Sigmoid colon (tissue), 6 donors: ENCODE measurements at regions not wholly inside any gene's neighbourhood (a gene's known extent, or its start where the extent isn't known, plus 50 kb on each side); places are given as distances from the start of the nearest gene placed in this dataset.

Source experiments
- DNase-seq: peaks from one replicate; pipeline ENCODE4 v3.0.0-alpha.2; 2019
- H3K27ac ChIP-seq, 4 donors: fragments of 200-600 bp; sonication (generic); one replicate each; pipeline ENCODE4 v1.5.1; 2016 to 2019; ENCODE audit warnings: mild to moderate bottlenecking in 1 of 4
- H3K27me3 ChIP-seq, 3 donors: fragments of 200-600 bp; sonication (generic); one replicate each; pipeline ENCODE4 v1.5.1; 2019; ENCODE audit warnings: mild to moderate bottlenecking in 1 of 3
- H3K36me3 ChIP-seq, 4 donors: fragments of 200-600 bp; sonication (generic); one replicate each; pipeline ENCODE4 v1.5.1; 2016 to 2019
- H3K4me1 ChIP-seq, 4 donors: fragments of 200-600 bp; sonication (generic); one replicate each; pipeline ENCODE4 v1.5.1; 2017 to 2019
- H3K4me3 ChIP-seq, 4 donors: fragments of 200-600 bp; sonication (generic); one replicate each; pipeline ENCODE4 v1.5.1; 2017 to 2019; ENCODE audit warnings: mild to moderate bottlenecking in 2 of 4, moderate library complexity in 1 of 4
- H3K9me3 ChIP-seq, 4 donors: fragments of 200-600 bp in 3 of 4; sonication (generic) in 3 of 4; one replicate each; pipeline versions ENCODE4 v1.5.1 to v1.6.1; 2013 to 2019
- CTCF ChIP-seq, 4 experiments: fragments of 450-650 bp in 3 of 4; fragments of 200-600 bp in 1 of 4; IDR thresholded peaks; one replicate each; pipeline ENCODE4 v1.5.1; 2016 to 2019; ENCODE audit warnings: antibody characterized with exemption in 4 of 4, mild to moderate bottlenecking in 3 of 4, moderate library complexity in 2 of 4
- EP300 ChIP-seq, 4 donors: sonication (generic); formaldehyde crosslinking; IDR thresholded peaks; one replicate each; pipeline ENCODE4 v1.6.1; 2017; ENCODE audit warnings: antibody characterized with exemption in 4 of 4
- POLR2A ChIP-seq, 2 donors: fragments of 450-650 bp; IDR thresholded peaks; one replicate each; pipeline ENCODE4 v1.6.1; 2016; ENCODE audit warnings: antibody characterized with exemption in 2 of 2, mild to moderate bottlenecking in 2 of 2, moderate library complexity in 2 of 2
- POLR2AphosphoS5 ChIP-seq, 4 donors: sonication (generic); formaldehyde crosslinking; IDR thresholded peaks; one replicate each; pipeline ENCODE4 v1.6.1; 2017; ENCODE audit warnings: antibody characterized with exemption in 4 of 4
- WGBS, 2 donors: extraction: QIAGEN DNeasy Blood & Tissue Kit; methylation state at CpG; one replicate each; pipeline ENCODE4 v1.1.7; 2013; 5-methylcytosine and 5-hydroxymethylcytosine counted together
- intact Hi-C: fragments of 100-400 bp; cut with DNase I; formaldehyde crosslinking; loops from one replicate; pipeline ENCODE4 v1.15.1; 2023
- donor health status: healthy with polysubstance abuse.
- donor health status: healthy.

- no peaks in the 10 kb centered on the region for H3K36me3 ChIP-seq
- H3K27me3 ChIP-seq: no peaks in the 10 kb centered on the region
- H3K27ac ChIP-seq: no peak overlapping the region
- WGBS, 2 donors: 81 to 89% methylated on average over 7 of the region's 7 CpGs
- intact Hi-C loops: no loop called here
- no peak overlapping the region for H3K4me3 ChIP-seq
- TF ChIP-seq CTCF (IDR thresholded peaks at IDR 0.05) (no peak), POLR2AphosphoS5 (IDR thresholded peaks at IDR 0.05) (no peak), POLR2A (IDR thresholded peaks at IDR 0.05) (no peak), EP300 (IDR thresholded peaks at IDR 0.05) (no peak)
- peaks cover 0 to 7% (median 0%) of the 10 kb centered on the region in 4 donors for H3K4me1 ChIP-seq
- DNase-seq: peak; percentile 56
- H3K9me3 ChIP-seq: no peaks in the 10 kb centered on the region
Observed at GRCh38 chr15:70243686-70244540, 146.2 kb upstream of the TLE3 start.

GRCh38 chr15:70242951-70243685 lies 145.4 kb upstream of the TLE3 start:
- no peak overlapping the region for H3K27ac ChIP-seq
- H3K9me3 ChIP-seq: no peaks in the 10 kb centered on the region
- no peak for TF ChIP-seq CTCF (IDR thresholded peaks at IDR 0.05)
- TF ChIP-seq EP300 (IDR thresholded peaks at IDR 0.05): no peak
- TF ChIP-seq POLR2A (IDR thresholded peaks at IDR 0.05): no peak
- TF ChIP-seq POLR2AphosphoS5 (IDR thresholded peaks at IDR 0.05): no peak
- WGBS, 2 donors: 77 to 89% methylated on average over 10 of the region's 10 CpGs
- no peaks in the 10 kb centered on the region for H3K36me3 ChIP-seq
- no peaks in the 10 kb centered on the region for H3K27me3 ChIP-seq
- intact Hi-C loops: no loop called here
- H3K4me3 ChIP-seq: no peak overlapping the region
- peak; percentile 54 for DNase-seq
- peaks cover 0 to 7% (median 0%) of the 10 kb centered on the region in 4 donors for H3K4me1 ChIP-seq

GRCh38 chr15:70241561-70242320 lies 144.0 kb upstream of the TLE3 start:
- H3K9me3 ChIP-seq: no peaks in the 10 kb centered on the region
- H3K27ac ChIP-seq: no peak overlapping the region
- H3K4me3 ChIP-seq: no peak overlapping the region
- TF ChIP-seq EP300 (IDR thresholded peaks at IDR 0.05): no peak
- no peak for TF ChIP-seq CTCF (IDR thresholded peaks at IDR 0.05)
- no peak for TF ChIP-seq POLR2AphosphoS5 (IDR thresholded peaks at IDR 0.05)
- TF ChIP-seq POLR2A (IDR thresholded peaks at IDR 0.05): no peak
- intact Hi-C loops: no loop called here
- peaks cover 0 to 7% (median under 1%) of the 10 kb centered on the region in 4 donors for H3K4me1 ChIP-seq
- no peaks in the 10 kb centered on the region for H3K36me3 ChIP-seq
- DNase-seq: peak; percentile 40
- 92 to 93% methylated on average over 11 of the region's 11 CpGs for WGBS, 2 donors
- H3K27me3 ChIP-seq: no peaks in the 10 kb centered on the region

- Histone ChIP-seq H3K36me3 (no peaks in the 10 kb centered on the region), H3K27ac (no peak overlapping the region), H3K4me1 (peaks cover 0 to 9% (median 3%) of the 10 kb centered on the region in 4 donors), H3K27me3 (no peaks in the 10 kb centered on the region), H3K9me3 (no peaks in the 10 kb centered on the region), H3K4me3 (no peak overlapping the region)
- TF ChIP-seq CTCF (IDR thresholded peaks at IDR 0.05) (no peak), POLR2AphosphoS5 (IDR thresholded peaks at IDR 0.05) (no peak), POLR2A (IDR thresholded peaks at IDR 0.05) (no peak), EP300 (IDR thresholded peaks at IDR 0.05) (no peak)
- intact Hi-C loops: no loop called here
- DNase-seq: peak; percentile 15
- WGBS, 2 donors: 96 to 97% methylated on average over 12 of the region's 12 CpGs
Observed at GRCh38 chr15:70240820-70241430, 143.2 kb upstream of the TLE3 start.
